DOHH2 (cell line): ENCODE measurements at regions not wholly inside any gene's neighbourhood (a gene's known extent, or its start where the extent isn't known, plus 50 kb on each side); places are given as distances from the start of the nearest gene placed in this dataset.

Source experiments
- CTCF ChIP-seq: fragments of 200-600 bp; sonication (generic); IDR thresholded peaks from one replicate; pipeline ENCODE4 v1.5.1; 2014; ENCODE audit warnings: antibody characterized with exemption, mild to moderate bottlenecking, low read depth, low read length; ENCODE audit not compliant: poor library complexity, severe bottlenecking
- EZH2phosphoT487 ChIP-seq: fragments of 200-600 bp; sonication (generic); IDR thresholded peaks from 2 replicates; pipeline ENCODE4 v1.6.1; 2017; ENCODE audit warnings: borderline replicate concordance, mild to moderate bottlenecking, antibody characterized with exemption, low read length, moderate library complexity, mixed read lengths

- no peak for TF ChIP-seq CTCF
- TF ChIP-seq EZH2phosphoT487: no peak
Measured at GRCh38 chr11:135036488-135037297, 624.7 kb upstream of the B3GAT1 start.
